PC-9 (cell line): ENCODE measurements at regions not wholly inside any gene's neighbourhood (a gene's known extent, or its start where the extent isn't known, plus 50 kb on each side); places are given as distances from the start of the nearest gene placed in this dataset.

Experiments used
- BruUV-seq: library from RNA; stranded (reverse); fragments of 400-500 nt; replicated peaks from 2 replicates; lab custom pipeline; 2021; lab: Mats Ljungman, UMichigan
- CTCF ChIA-PET: fragments of 300-600 bp; sonication (Branson Sonifier 250); formaldehyde crosslinking; loops from one replicate; lab custom pipeline; 2022; ENCODE audit warnings: antibody characterized with exemption; lab: Charles Lee
- POLR2A ChIA-PET: fragments of 300-600 bp; sonication (Branson Sonifier 250); formaldehyde crosslinking; loops from one replicate; lab custom pipeline; 2022; ENCODE audit warnings: antibody characterized with exemption; ENCODE audit not compliant: unreplicated experiment; lab: Charles Lee
- DNase-seq, 2 experiments: peaks; one replicate each; pipeline versions ENCODE4 v3.0.0 to v3.0.0-alpha.2; 2015 to 2022; ENCODE audit warnings: mixed read lengths in 1 of 2
- H2AFZ ChIP-seq: fragments of 200-600 bp; sonication (generic); 2 replicates; pipeline ENCODE4 v1.8.1; 2017; ENCODE audit warnings: antibody characterized with exemption
- H3F3A ChIP-seq: fragments of 200-600 bp; sonication (generic); 2 replicates; pipeline ENCODE4 v1.8.1; 2017; ENCODE audit warnings: antibody characterized with exemption, mild to moderate bottlenecking, low read depth; ENCODE audit not compliant: insufficient read depth
- H3K27ac ChIP-seq: fragments of 200-600 bp; sonication (generic); 2 replicates; pipeline ENCODE4 v1.6.1; 2016; ENCODE audit warnings: mixed run types
- H3K27me3 ChIP-seq: fragments of 200-600 bp; sonication (generic); 2 replicates; pipeline ENCODE4 v1.6.1; 2016; ENCODE audit warnings: low read depth, mixed run types; ENCODE audit not compliant: insufficient read depth
- H3K36me3 ChIP-seq: fragments of 200-600 bp; sonication (generic); 2 replicates; pipeline ENCODE4 v1.6.1; 2016; ENCODE audit warnings: low read depth, mixed run types
- H3K4me1 ChIP-seq: fragments of 200-600 bp; sonication (generic); replicated peaks from 2 replicates; pipeline ENCODE4 v1.6.1; 2016; ENCODE audit warnings: mixed run types; ENCODE audit not compliant: insufficient read depth
- H3K4me2 ChIP-seq: fragments of 200-600 bp; sonication (generic); 2 replicates; pipeline ENCODE4 v1.6.1; 2017; ENCODE audit warnings: mixed run types
- H3K4me3 ChIP-seq: fragments of 200-600 bp; sonication (generic); 2 replicates; pipeline ENCODE4 v1.6.1; 2016; ENCODE audit warnings: mixed run types
- H3K79me2 ChIP-seq: fragments of 200-600 bp; sonication (generic); 2 replicates; pipeline ENCODE4 v1.6.1; 2017; ENCODE audit warnings: low read depth, mixed run types
- H3K9me2 ChIP-seq: fragments of 200-600 bp; sonication (generic); 2 replicates; pipeline ENCODE4 v1.8.1; 2017; ENCODE audit warnings: mild to moderate bottlenecking; ENCODE audit not compliant: insufficient read depth
- H3K9me3 ChIP-seq: fragments of 200-600 bp; sonication (generic); 2 replicates; pipeline ENCODE4 v1.8.1; 2016; ENCODE audit warnings: low read depth; ENCODE audit not compliant: insufficient read depth
- H4K20me1 ChIP-seq: fragments of 200-600 bp; sonication (generic); 2 replicates; pipeline ENCODE4 v1.8.1; 2017; ENCODE audit not compliant: insufficient read depth
- CTCF ChIP-seq: fragments of 200-600 bp; sonication (generic); conservative IDR thresholded peaks from 2 replicates; pipeline ENCODE4 v1.6.1; 2017; ENCODE audit warnings: mixed run types, antibody characterized with exemption, mild to moderate bottlenecking, moderate library complexity
- EZH2 ChIP-seq: fragments of 200-600 bp; sonication (generic); IDR thresholded peaks from 2 replicates; pipeline ENCODE4 v1.8.0; 2017; ENCODE audit warnings: antibody characterized with exemption, low read depth
- intact Hi-C: fragments of 100-400 bp; cut with micrococcal nuclease; formaldehyde crosslinking; loops from one replicate; pipeline ENCODE4 v1.10.0; 2022; ENCODE audit not compliant: unreplicated experiment

- H3K79me2 ChIP-seq = no peaks in the 10 kb centered on the region
- no TSS peak for BruUV-seq
- H3K4me3 ChIP-seq = no peak overlapping the region
- no peaks in the 10 kb centered on the region for H3F3A ChIP-seq
- TF ChIP-seq EZH2 = no peak
- no peak for TF ChIP-seq CTCF
- H2AFZ ChIP-seq = no peak overlapping the region
- no peak overlapping the region for H3K27ac ChIP-seq
- ChIA-PET POLR2A (no interaction called here), CTCF (no interaction called here)
- H4K20me1 ChIP-seq = no peaks in the 10 kb centered on the region
- intact Hi-C loops = no loop called here
- DNase-seq = no peak
- no peaks in the 10 kb centered on the region for H3K27me3 ChIP-seq
- H3K36me3 ChIP-seq = no peaks in the 10 kb centered on the region
- no peaks in the 10 kb centered on the region for H3K9me2 ChIP-seq
- no peak overlapping the region for H3K4me2 ChIP-seq
- H3K9me3 ChIP-seq = no peaks in the 10 kb centered on the region
- H3K4me1 ChIP-seq = no peaks in the 10 kb centered on the region
Observed at GRCh38 chr21:20163167-20163566, 835.0 kb upstream of the NCAM2 start.

GRCh38 chr21:20167059-20167458 lies 831.1 kb upstream of the NCAM2 start:
- Histone ChIP-seq H3K4me3 (no peak overlapping the region), H3K4me2 (no peak overlapping the region), H3K27me3 (no peaks in the 10 kb centered on the region), H4K20me1 (no peaks in the 10 kb centered on the region), H3K9me2 (no peaks in the 10 kb centered on the region), H3K27ac (no peak overlapping the region), H3K36me3 (no peaks in the 10 kb centered on the region), H3K9me3 (no peaks in the 10 kb centered on the region), H3K4me1 (no peaks in the 10 kb centered on the region), H3F3A (no peaks in the 10 kb centered on the region), H2AFZ (no peak overlapping the region), H3K79me2 (no peaks in the 10 kb centered on the region)
- TF ChIP-seq EZH2 (no peak), CTCF (no peak)
- POLR2A ChIA-PET = no interaction called here
- BruUV-seq = no TSS peak
- no peak for DNase-seq
- CTCF ChIA-PET = no interaction called here
- intact Hi-C loops = no loop called here

GRCh38 chr21:20169812-20170576 lies 828.2 kb upstream of the NCAM2 start:
- Histone ChIP-seq H3F3A (no peaks in the 10 kb centered on the region), H3K36me3 (no peaks in the 10 kb centered on the region), H3K27me3 (no peaks in the 10 kb centered on the region), H4K20me1 (no peaks in the 10 kb centered on the region), H3K79me2 (no peaks in the 10 kb centered on the region), H3K9me3 (no peaks in the 10 kb centered on the region), H2AFZ (no peak overlapping the region), H3K4me3 (no peak overlapping the region), H3K9me2 (no peaks in the 10 kb centered on the region), H3K4me2 (no peak overlapping the region), H3K27ac (no peak overlapping the region), H3K4me1 (no peaks in the 10 kb centered on the region)
- TF ChIP-seq EZH2 (no peak), CTCF (no peak)
- no TSS peak for BruUV-seq
- no peak for DNase-seq
- CTCF ChIA-PET = no interaction called here
- intact Hi-C loops = no loop called here
- POLR2A ChIA-PET = no interaction called here
